Cardiac fibroblast (primary cell): ENCODE measurements at regions not wholly inside any gene's neighbourhood (a gene's known extent, or its start where the extent isn't known, plus 50 kb on each side); places are given as distances from the start of the nearest gene placed in this dataset.

Experiments used
- DNase-seq, 2 donors: peaks; one replicate each; pipeline versions ENCODE4 v3.0.0 to v3.0.0-alpha.2; 2010; ENCODE audit warnings: low read depth in 2 of 2
- H3K4me3 ChIP-seq, 2 donors: replicated peaks in 1 of 2; 1 replicate in 1 of 2; 2 replicates in 1 of 2; pipeline ENCODE4 v1.5.1; 2011; ENCODE audit warnings: low read depth in 2 of 2, low read length in 2 of 2, mild to moderate bottlenecking in 2 of 2, moderate library complexity in 1 of 2
- CTCF ChIP-seq: IDR thresholded peaks from one replicate; pipeline ENCODE4 v1.5.1; 2011; ENCODE audit warnings: low read depth, mild to moderate bottlenecking, low read length, inconsistent platforms

DNA sequence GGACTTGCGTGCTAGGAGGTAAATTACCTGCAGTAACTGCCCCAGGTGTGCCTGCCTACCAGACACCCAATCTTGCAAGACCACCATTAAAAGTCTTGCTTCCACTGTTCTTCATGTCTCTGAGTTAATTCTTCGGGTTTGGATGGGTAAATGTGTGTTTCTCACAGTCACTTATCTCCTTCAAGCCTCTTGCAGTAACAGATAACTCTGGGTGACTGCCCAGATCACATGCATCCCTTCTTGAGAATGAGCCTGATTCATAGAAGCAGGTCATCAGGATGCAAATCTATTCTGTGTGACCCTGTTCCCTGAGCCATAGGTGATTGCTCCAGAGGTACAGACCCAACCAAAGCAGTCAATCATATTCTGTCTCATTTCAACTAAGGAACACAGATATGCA, 194.6 kb downstream of the METTL4 start:
- DNase-seq: no peak
- no peak overlapping the region for H3K4me3 ChIP-seq
- no peak for TF ChIP-seq CTCF

DNA sequence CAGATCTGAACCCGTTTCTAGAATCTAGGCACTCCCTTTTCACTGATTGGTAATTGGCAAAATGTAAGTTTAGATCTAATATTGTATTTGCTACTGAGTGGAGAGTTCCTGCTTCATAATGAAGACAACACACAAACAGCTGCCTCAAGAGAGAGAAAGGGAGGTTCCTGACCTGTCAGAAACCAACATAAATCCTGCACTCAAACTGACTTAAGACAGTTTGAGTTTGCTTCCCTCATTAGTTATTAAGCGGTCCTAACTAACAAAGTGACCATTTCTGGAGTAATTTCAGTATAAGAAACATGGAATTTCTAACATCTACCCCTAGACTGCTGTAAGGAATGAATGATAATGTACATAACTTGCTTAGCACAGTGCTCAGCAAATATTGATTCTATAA, 191.2 kb downstream of the METTL4 start:
- H3K4me3 ChIP-seq: no peak overlapping the region
- TF ChIP-seq CTCF: no peak
- no peak for DNase-seq

- no peak overlapping the region for H3K4me3 ChIP-seq
- TF ChIP-seq CTCF: no peak
- no peak for DNase-seq
Measured at GRCh38 chr18:2381539-2381938, 189.8 kb downstream of the METTL4 start.

- no peak overlapping the region for H3K4me3 ChIP-seq
- TF ChIP-seq CTCF: no peak
Measured at GRCh38 chr18:2387588-2387987, 183.7 kb downstream of the METTL4 start.

GRCh38 chr18:2390158-2390557, 181.1 kb downstream of the METTL4 start:
- H3K4me3 ChIP-seq: no peak overlapping the region
- no peak for TF ChIP-seq CTCF
- no peak for DNase-seq

More at GRCh38 chr18:2387588-2387987, 183.7 kb downstream of the METTL4 start:
- DNase-seq: no peak

DNA sequence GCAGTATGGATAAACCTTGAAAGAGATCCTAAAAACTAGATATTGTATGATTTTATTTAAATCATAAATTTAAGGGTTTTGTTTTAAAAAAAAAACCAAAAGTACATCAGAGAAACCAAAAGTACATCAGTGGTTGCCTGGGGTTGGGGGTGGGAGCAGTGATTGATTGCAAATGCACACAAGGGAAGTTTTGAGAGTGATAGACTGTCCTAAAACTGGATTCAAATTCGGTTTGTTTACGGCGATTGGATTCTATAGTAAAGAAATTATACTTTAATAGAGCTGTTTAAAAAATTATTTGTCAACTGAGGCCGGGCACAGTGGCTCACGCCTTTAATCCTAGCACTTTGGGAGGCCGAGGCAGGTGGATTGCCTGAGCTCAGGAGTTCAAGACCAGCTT, 179.8 kb downstream of the METTL4 start:
- no peak overlapping the region for H3K4me3 ChIP-seq
- no peak for TF ChIP-seq CTCF
- DNase-seq: no peak

GRCh38 chr18:2392446-2392845, 178.9 kb downstream of the METTL4 start:
- no peak overlapping the region for H3K4me3 ChIP-seq
- no peak for TF ChIP-seq CTCF
- no peak for DNase-seq
